GM23338 (cell line): ENCODE measurements at regions not wholly inside any gene's neighbourhood (a gene's known extent, or its start where the extent isn't known, plus 50 kb on each side); places are given as distances from the start of the nearest gene placed in this dataset.

Source experiments
- ATAC-seq: fragments of 200-7000 bp; cut with Tn5 transposase; 3 replicates; pipeline ENCODE4 v1.9.1; 2020
- DNase-seq: peaks from one replicate; pipeline ENCODE4 v3.0.0-alpha.2; 2015; ENCODE audit warnings: low spot score
- H2AFZ ChIP-seq: fragments of 200-600 bp; sonication (generic); 2 replicates; pipeline ENCODE4 v1.8.0; 2016; ENCODE audit warnings: antibody characterized with exemption, mild to moderate bottlenecking, moderate library complexity
- H3F3A ChIP-seq: fragments of 200-600 bp; sonication (generic); replicated peaks from 2 replicates; pipeline ENCODE4 v1.8.0; 2017; ENCODE audit warnings: antibody characterized with exemption, mixed run types, low read depth
- H3K27ac ChIP-seq: fragments of 200-600 bp; sonication (generic); 2 replicates; pipeline ENCODE4 v1.6.1; 2016; ENCODE audit warnings: low read depth
- H3K27me3 ChIP-seq: fragments of 200-600 bp; sonication (generic); 2 replicates; pipeline ENCODE4 v1.8.0; 2016; ENCODE audit warnings: mild to moderate bottlenecking, mixed run types, moderate library complexity; ENCODE audit not compliant: insufficient read depth
- H3K36me3 ChIP-seq: fragments of 200-600 bp; sonication (generic); 2 replicates; pipeline ENCODE4 v1.8.0; 2016; ENCODE audit warnings: mild to moderate bottlenecking; ENCODE audit not compliant: insufficient read depth
- H3K4me1 ChIP-seq: fragments of 200-600 bp; sonication (generic); 2 replicates; pipeline ENCODE4 v1.8.0; 2016; ENCODE audit warnings: mild to moderate bottlenecking, moderate library complexity; ENCODE audit not compliant: insufficient read depth
- H3K4me2 ChIP-seq: fragments of 200-600 bp; sonication (generic); 2 replicates; pipeline ENCODE4 v1.7.1; 2017; ENCODE audit warnings: mixed run types
- H3K4me3 ChIP-seq: fragments of 200-600 bp; sonication (generic); 2 replicates; pipeline ENCODE4 v1.6.1; 2016; ENCODE audit warnings: mixed run types
- H3K79me2 ChIP-seq: fragments of 200-600 bp; sonication (generic); replicated peaks from 2 replicates; pipeline ENCODE4 v1.8.0; 2017; ENCODE audit warnings: mild to moderate bottlenecking; ENCODE audit not compliant: insufficient read depth
- H3K9me2 ChIP-seq: fragments of 200-600 bp; sonication (generic); 2 replicates; pipeline ENCODE4 v1.8.0; 2017; ENCODE audit not compliant: insufficient read depth
- H4K20me1 ChIP-seq: fragments of 200-600 bp; sonication (generic); replicated peaks from 2 replicates; pipeline ENCODE4 v1.8.0; 2017; ENCODE audit warnings: mild to moderate bottlenecking; ENCODE audit not compliant: insufficient read depth
- H3K27ac Mint-ChIP-seq: 2 replicates; pipeline ENCODE4 v1.8.0; 2020; ENCODE audit warnings: inconsistent platforms, mild to moderate bottlenecking, moderate library complexity, mixed read lengths
- H3K27me3 Mint-ChIP-seq: 3 replicates; pipeline ENCODE4 v1.8.0; 2022; ENCODE audit warnings: low read depth, mild to moderate bottlenecking, moderate library complexity, mixed read lengths, inconsistent platforms; ENCODE audit not compliant: insufficient read depth, poor library complexity
- H3K36me3 Mint-ChIP-seq: 3 replicates; pipeline ENCODE4 v1.8.0; 2021; ENCODE audit warnings: low read depth, mild to moderate bottlenecking, inconsistent platforms, moderate library complexity, mixed read lengths
- H3K4me1 Mint-ChIP-seq: 3 replicates; pipeline ENCODE4 v1.8.0; 2020; ENCODE audit warnings: mild to moderate bottlenecking, inconsistent platforms, mixed read lengths
- H3K4me3 Mint-ChIP-seq: 3 replicates; pipeline ENCODE4 v1.8.0; 2021; ENCODE audit warnings: moderate library complexity, mild to moderate bottlenecking, inconsistent platforms, mixed read lengths
- H3K9me3 Mint-ChIP-seq: 3 replicates; pipeline ENCODE4 v1.8.0; 2020; ENCODE audit warnings: moderate library complexity, mild to moderate bottlenecking, inconsistent platforms, mixed read lengths
- CREB1 ChIP-seq: fragments of 250-450 bp; sonication (Bioruptor Pico); IDR thresholded peaks from 2 replicates; pipeline ENCODE4 v1.5.0; 2020; ENCODE audit warnings: low read depth, mild to moderate bottlenecking, moderate library complexity
- CTCF ChIP-seq, 2 experiments: fragments of 200-600 bp in 1 of 2; sonication (generic) in 1 of 2; conservative IDR thresholded peaks; 2 replicates each; pipeline versions ENCODE4 v1.5.1 to v1.6.1; 2016 to 2017; ENCODE audit warnings: antibody characterized with exemption in 2 of 2, low read depth in 2 of 2, mild to moderate bottlenecking in 2 of 2, moderate library complexity in 1 of 2
- ETS1 ChIP-seq: IDR thresholded peaks from 2 replicates; pipeline ENCODE4 v1.6.1; 2016; ENCODE audit warnings: antibody characterized with exemption
- EZH2 ChIP-seq: fragments of 200-600 bp; sonication (generic); IDR thresholded peaks from one replicate; pipeline ENCODE4 v1.8.0; 2017; ENCODE audit warnings: antibody characterized with exemption, mild to moderate bottlenecking, low read depth; ENCODE audit not compliant: unreplicated experiment
- EZH2phosphoT487 ChIP-seq: fragments of 200-600 bp; sonication (generic); IDR thresholded peaks from one replicate; pipeline ENCODE4 v1.8.1; 2018; ENCODE audit warnings: antibody characterized with exemption; ENCODE audit not compliant: unreplicated experiment
- JUNB ChIP-seq: IDR thresholded peaks from one replicate; pipeline ENCODE4 v1.6.1; 2016; ENCODE audit warnings: antibody characterized with exemption; ENCODE audit not compliant: unreplicated experiment
- NANOG ChIP-seq: IDR thresholded peaks from 2 replicates; pipeline ENCODE4 v1.6.1; 2016; ENCODE audit warnings: antibody characterized with exemption, borderline replicate concordance
- POLR2AphosphoS5 ChIP-seq: IDR thresholded peaks from 2 replicates; pipeline ENCODE4 v1.6.1; 2016; ENCODE audit warnings: antibody characterized with exemption, low read depth
- REST ChIP-seq: IDR thresholded peaks from one replicate; pipeline ENCODE4 v1.6.1; 2018; ENCODE audit warnings: antibody characterized with exemption; ENCODE audit not compliant: unreplicated experiment
- STAT1 ChIP-seq: IDR thresholded peaks from one replicate; pipeline ENCODE4 v1.6.1; 2016; ENCODE audit warnings: antibody characterized with exemption; ENCODE audit not compliant: unreplicated experiment
- ZNF114 ChIP-seq: fragments of 250-450 bp; sonication (Bioruptor Pico); IDR thresholded peaks from 2 replicates; pipeline ENCODE4 v1.5.0; 2020; ENCODE audit warnings: mild to moderate bottlenecking, moderate library complexity
- ZNF331 ChIP-seq: fragments of 250-450 bp; sonication (Bioruptor Pico); IDR thresholded peaks from 2 replicates; pipeline ENCODE4 v1.5.0; 2020; ENCODE audit warnings: low read depth, mild to moderate bottlenecking, moderate library complexity
- ZNF462 ChIP-seq: fragments of 250-450 bp; sonication (Bioruptor Pico); IDR thresholded peaks from 2 replicates; pipeline ENCODE4 v1.5.0; 2020; ENCODE audit warnings: mild to moderate bottlenecking, moderate library complexity

GRCh38 chr10:70976063-70976695 lies 87.8 kb upstream of the PCBD1 start:
- no peak overlapping the region for H3K27ac ChIP-seq
- no peak for TF ChIP-seq EZH2
- no peak for TF ChIP-seq CTCF (conservative IDR thresholded peaks at IDR 0.05; ENCODE audit: low read depth in 2 of 2)
- no peak for TF ChIP-seq STAT1
- TF ChIP-seq JUNB, result no peak
- TF ChIP-seq ETS1, result no peak
- no peak for TF ChIP-seq ZNF462 (CRISPR knock-in tag)
- TF ChIP-seq CREB1, result no peak
- no peak for TF ChIP-seq REST
- no peak for TF ChIP-seq ZNF331
- no peak for TF ChIP-seq NANOG
- TF ChIP-seq POLR2AphosphoS5, result no peak
- TF ChIP-seq EZH2phosphoT487, result no peak
- no peak for TF ChIP-seq ZNF114 (CRISPR knock-in tag)
- H3K9me3 Mint-ChIP-seq, result peaks cover 19% of the 10 kb centered on the region; the same call in 2 of the 3 replicates
- no peaks in the 10 kb centered on the region for H4K20me1 ChIP-seq
- H3K9me2 ChIP-seq, result no peaks in the 10 kb centered on the region
- H3K4me2 ChIP-seq, result no peak overlapping the region
- 0 out of 2 replicates have a peak, but pooled peaks cover 8% of the 10 kb centered on the region for H3K36me3 ChIP-seq
- no peaks in the 10 kb centered on the region for H3K4me1 ChIP-seq
- no peak overlapping the region for H3K4me3 Mint-ChIP-seq
- ATAC-seq (no peak), DNase-seq (no peak)
- H3K27me3 Mint-ChIP-seq, result peaks cover 6% of the 10 kb centered on the region
- no peaks in the 10 kb centered on the region for H3K79me2 ChIP-seq
- H3K27me3 ChIP-seq, result no peaks in the 10 kb centered on the region
- no peaks in the 10 kb centered on the region; the same call in 2 of the 3 replicates for H3K4me1 Mint-ChIP-seq
- no peak overlapping the region for H3K4me3 ChIP-seq
- no peak overlapping the region for H2AFZ ChIP-seq
- H3K36me3 Mint-ChIP-seq, result peaks cover 11% of the 10 kb centered on the region; the same call in 2 of the 3 replicates
- H3K27ac Mint-ChIP-seq, result no peak overlapping the region
- no peaks in the 10 kb centered on the region for H3F3A ChIP-seq
